Left lobe of liver (tissue), 2 donors: ENCODE measurements at regions not wholly inside any gene's neighbourhood (a gene's known extent, or its start where the extent isn't known, plus 50 kb on each side); places are given as distances from the start of the nearest gene placed in this dataset.

Experiments
- ATAC-seq: fragments of 200-7000 bp; cut with Tn5 transposase; one replicate; pipeline ENCODE4 v1.9.1; 2020; ENCODE audit warnings: mild to moderate bottlenecking, moderate library complexity
- DNase-seq: peaks from one replicate; pipeline ENCODE4 v3.0.0-alpha.2; 2020; ENCODE audit warnings: low spot score
- donor health status: DM: no; HTN: no; CAD: no; lungs with moderate emphysema.
- donor health status: DM: no; HTN: yes; CAD: no.

GRCh38 chr10:118246332-118247295, 95.5 kb downstream of the FAM204A start:
- ATAC-seq (no peak), DNase-seq (no peak)

- ATAC-seq (no peak), DNase-seq (no peak)
Measured at GRCh38 chr10:118243907-118244306, 98.2 kb downstream of the FAM204A start.

GRCh38 chr10:118241229-118242137, 100.6 kb downstream of the FAM204A start:
- ATAC-seq: peak; percentile 98
- peak; percentile 75 for DNase-seq

DNA sequence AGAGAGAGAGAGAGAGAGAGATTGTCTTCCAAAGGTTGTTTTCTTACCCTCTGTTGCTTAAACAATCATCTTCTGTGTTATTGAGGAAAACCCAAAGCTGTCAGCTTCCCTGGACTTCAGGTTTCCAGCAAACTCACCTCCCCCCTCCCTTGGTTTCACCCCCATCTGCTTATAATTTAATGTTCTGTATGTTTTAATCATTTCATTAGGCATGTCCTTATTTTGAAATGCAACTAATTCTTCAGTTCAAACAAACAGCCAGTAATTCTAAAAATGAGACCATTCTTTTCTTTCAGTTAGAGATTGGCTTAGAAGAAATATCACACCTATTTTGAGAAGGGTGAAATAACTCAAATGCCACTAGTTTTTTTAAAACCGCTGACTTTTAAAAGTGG, 102.9 kb downstream of the FAM204A start:
- DNase-seq (no peak), ATAC-seq (no peak)

GRCh38 chr10:118238573-118239235, 103.4 kb downstream of the FAM204A start:
- DNase-seq: no peak
- no peak for ATAC-seq

GRCh38 chr10:118237930-118238329, 104.2 kb downstream of the FAM204A start:
- ATAC-seq: no peak

GRCh38 chr10:118234683-118235082, 107.4 kb downstream of the FAM204A start:
- no peak for DNase-seq
- ATAC-seq: no peak

More at GRCh38 chr10:118237930-118238329, 104.2 kb downstream of the FAM204A start:
- DNase-seq: no peak

DNA sequence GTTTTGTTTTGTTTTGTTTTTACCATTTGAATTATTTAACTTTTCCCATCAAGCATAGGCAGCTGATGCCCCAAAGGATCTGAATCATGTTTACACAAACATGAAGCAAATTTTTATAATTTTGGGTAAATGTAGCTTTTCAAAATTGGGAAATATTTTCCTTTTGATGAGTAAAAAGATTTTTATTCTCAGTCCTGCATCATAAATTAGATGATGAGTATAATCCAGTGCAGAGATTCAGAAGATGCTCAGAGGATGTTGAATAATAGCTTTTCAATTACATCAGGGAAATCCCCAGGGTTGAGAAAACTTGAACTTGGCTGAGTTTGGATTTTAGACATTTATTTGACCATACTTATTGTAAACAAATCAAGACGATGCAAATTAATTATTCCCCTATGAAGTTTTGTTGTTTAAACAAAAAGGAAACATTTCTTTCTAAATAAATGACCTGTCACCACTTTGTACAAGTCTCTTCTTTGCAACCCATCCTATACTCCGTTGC, 121.7 kb downstream of the FAM204A start:
- DNase-seq (no peak), ATAC-seq (no peak)

- no peak for ATAC-seq
- DNase-seq: no peak
Measured at GRCh38 chr10:118218562-118218961, 123.6 kb downstream of the FAM204A start.

DNA sequence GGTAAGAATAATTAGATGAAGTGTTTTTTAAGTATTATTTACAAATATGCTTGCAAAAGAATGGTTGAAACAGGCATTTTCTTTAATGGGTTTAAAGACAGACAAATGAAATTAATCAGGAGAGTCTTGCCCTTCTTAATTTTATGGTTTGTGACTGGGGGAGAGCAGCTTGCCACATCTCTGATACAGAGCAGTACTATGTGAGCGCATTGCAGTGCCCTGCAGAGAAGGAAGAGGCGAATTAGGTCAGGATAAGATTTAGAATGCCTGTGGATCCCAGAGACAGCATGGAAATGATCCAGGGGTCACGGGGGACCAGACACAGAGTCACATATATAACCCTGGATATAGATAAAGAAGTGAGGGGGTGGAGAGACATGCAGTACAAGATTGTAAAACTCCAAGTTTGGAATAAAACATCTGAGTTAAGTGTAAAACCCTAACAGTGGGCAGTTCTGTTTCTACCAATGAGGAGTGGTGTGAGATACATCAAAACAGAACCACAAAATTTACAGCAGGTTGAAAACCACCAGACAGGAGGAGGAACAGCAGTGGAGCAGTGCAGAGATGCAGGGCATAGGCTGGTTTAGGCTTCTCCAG, 125.5 kb downstream of the FAM204A start:
- ATAC-seq (no peak), DNase-seq (no peak)

- ATAC-seq (no peak), DNase-seq (no peak)
Measured at GRCh38 chr10:118216020-118216419, 126.1 kb downstream of the FAM204A start.

GRCh38 chr10:118214776-118215175, 127.3 kb downstream of the FAM204A start:
- DNase-seq (no peak), ATAC-seq (no peak)

GRCh38 chr10:118213436-118213835, 128.7 kb downstream of the FAM204A start:
- ATAC-seq (no peak), DNase-seq (no peak)

DNA sequence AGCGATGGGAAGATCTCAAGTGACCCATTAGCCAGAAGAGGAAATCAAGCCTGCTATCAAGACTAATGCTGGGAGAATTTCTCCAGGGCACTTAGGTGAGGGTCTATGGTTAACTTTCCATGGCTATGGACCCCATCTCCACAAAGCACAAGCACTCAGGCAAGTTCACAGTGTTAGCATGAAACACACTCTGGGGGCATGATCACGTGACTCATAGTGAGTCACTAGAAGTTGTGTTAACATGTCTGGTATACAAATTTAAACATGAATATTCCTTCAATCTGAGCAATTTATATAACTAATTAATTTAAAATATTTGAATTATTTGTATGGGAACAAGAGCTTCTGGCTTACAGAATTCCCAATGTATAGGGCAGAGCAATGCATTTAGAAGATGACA, 131.8 kb downstream of the FAM204A start:
- ATAC-seq: no peak
- no peak for DNase-seq

GRCh38 chr10:118209215-118209614, 132.9 kb downstream of the FAM204A start:
- DNase-seq: no peak
- ATAC-seq: no peak

- DNase-seq (no peak), ATAC-seq (no peak)
Measured at GRCh38 chr10:118207470-118208007, 134.6 kb downstream of the FAM204A start.

- ATAC-seq (no peak), DNase-seq (no peak)
Measured at GRCh38 chr10:118204292-118204943, 137.7 kb downstream of the FAM204A start.

GRCh38 chr10:118203461-118203860, 138.7 kb downstream of the FAM204A start:
- ATAC-seq (no peak), DNase-seq (no peak)

GRCh38 chr10:118195729-118196128, 146.4 kb downstream of the FAM204A start:
- no peak for ATAC-seq
- no peak for DNase-seq

GRCh38 chr10:118193642-118194041, 146.9 kb upstream of the RAB11FIP2 start:
- ATAC-seq: no peak
- DNase-seq: no peak
